ENCODE measurements at regions not wholly inside any gene's neighbourhood (a gene's known extent, or its start where the extent isn't known, plus 50 kb on each side); places are given as distances from the start of the nearest gene placed in this dataset.

DNA sequence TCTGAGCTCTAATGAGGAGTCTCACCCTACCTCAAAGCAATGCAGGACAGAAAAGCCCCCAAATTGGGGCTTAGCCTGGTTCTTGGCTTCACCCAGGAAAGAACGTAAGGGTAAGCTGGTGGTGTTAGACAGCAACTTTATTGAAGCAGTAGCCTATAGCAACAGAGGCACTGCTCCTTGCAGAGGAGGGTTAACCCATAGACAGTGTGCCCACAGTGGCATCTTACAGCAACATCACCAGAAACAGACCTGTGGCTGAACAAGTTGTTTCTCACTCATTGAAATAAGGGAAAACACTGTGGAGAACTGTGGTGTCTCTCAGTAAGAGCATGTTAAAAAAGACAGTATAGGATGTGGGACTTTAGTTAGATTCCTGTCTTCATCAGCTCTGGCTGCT lies 80.4 kb upstream of the SPTLC3 start:
- Mint-ChIP-seq H3K4me1 (peaks cover 27% of the 10 kb centered on the region), H3K27me3 (ENCODE audit: insufficient read depth, low read depth) (peaks cover 2% of the 10 kb centered on the region), H3K9me3 (no peaks in the 10 kb centered on the region), H3K27ac (no peak overlapping the region), H3K36me3 (no peaks in the 10 kb centered on the region), H3K4me3 (no peak overlapping the region)
- H3F3A ChIP-seq (ENCODE audit: low read depth) = peaks cover 13% of the 10 kb centered on the region
- H3K27ac ChIP-seq = no peak overlapping the region
- no peaks in the 10 kb centered on the region for H3K27me3 ChIP-seq
- H4K20me1 ChIP-seq (ENCODE audit: low read depth) = no peaks in the 10 kb centered on the region
- no peaks in the 10 kb centered on the region for H3K79me2 ChIP-seq (ENCODE audit: low read depth)
- H3K4me2 ChIP-seq = no peak overlapping the region
- DNase-seq (ENCODE audit: low spot score) = no peak
- no peak overlapping the region for H3K4me3 ChIP-seq
- no peak overlapping the region for H3K9ac ChIP-seq
- H3K9me3 ChIP-seq (ENCODE audit: low read depth) = no peaks in the 10 kb centered on the region
- no peaks in the 10 kb centered on the region for H3K36me3 ChIP-seq
- TF ChIP-seq, protein P1, sequence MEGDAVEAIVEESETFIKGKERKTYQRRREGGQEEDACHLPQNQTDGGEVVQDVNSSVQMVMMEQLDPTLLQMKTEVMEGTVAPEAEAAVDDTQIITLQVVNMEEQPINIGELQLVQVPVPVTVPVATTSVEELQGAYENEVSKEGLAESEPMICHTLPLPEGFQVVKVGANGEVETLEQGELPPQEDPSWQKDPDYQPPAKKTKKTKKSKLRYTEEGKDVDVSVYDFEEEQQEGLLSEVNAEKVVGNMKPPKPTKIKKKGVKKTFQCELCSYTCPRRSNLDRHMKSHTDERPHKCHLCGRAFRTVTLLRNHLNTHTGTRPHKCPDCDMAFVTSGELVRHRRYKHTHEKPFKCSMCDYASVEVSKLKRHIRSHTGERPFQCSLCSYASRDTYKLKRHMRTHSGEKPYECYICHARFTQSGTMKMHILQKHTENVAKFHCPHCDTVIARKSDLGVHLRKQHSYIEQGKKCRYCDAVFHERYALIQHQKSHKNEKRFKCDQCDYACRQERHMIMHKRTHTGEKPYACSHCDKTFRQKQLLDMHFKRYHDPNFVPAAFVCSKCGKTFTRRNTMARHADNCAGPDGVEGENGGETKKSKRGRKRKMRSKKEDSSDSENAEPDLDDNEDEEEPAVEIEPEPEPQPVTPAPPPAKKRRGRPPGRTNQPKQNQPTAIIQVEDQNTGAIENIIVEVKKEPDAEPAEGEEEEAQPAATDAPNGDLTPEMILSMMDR (IDR thresholded peaks at IDR 0.05) = no peak
- TF ChIP-seq EZH2phosphoT487 (IDR thresholded peaks at IDR 0.05) (no peak), EZH2 (IDR thresholded peaks at IDR 0.05) (no peak)
- H2AFZ ChIP-seq (replicated peaks) = no peak overlapping the region
- H3K4me1 ChIP-seq = peaks cover 15% of the 10 kb centered on the region

DNA sequence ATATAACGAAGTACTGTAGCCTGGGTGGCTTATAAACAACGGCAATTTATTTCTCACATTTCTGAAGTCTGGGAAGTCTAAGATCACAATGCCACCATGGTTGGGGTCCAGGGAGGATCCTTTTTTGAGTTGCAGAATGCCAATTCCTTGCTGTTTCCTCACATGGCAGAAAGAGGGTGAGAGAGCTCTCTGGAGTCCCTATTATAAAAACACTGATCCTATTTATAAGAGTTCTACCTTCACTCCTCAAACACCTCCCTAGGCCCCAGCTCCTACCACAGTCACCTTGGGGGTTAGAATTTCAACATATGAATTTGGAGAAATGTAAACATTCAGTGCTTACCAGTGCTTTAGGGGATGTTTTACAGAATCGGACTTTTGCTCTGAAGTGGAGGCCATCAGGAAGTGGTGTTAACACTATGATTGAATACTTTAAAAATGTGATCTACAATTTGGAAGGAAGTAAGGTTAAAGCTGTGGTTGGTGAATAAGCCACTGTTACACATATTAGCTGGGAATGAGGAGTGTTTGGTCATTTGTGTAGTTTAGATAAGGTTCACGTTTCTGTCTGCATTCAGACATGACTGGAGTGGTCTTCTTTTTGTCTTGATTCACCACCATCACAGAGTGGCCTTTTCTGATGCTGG lies 79.9 kb upstream of the SPTLC3 start:
- H3K4me2 ChIP-seq = no peak overlapping the region
- H3K79me2 ChIP-seq (ENCODE audit: low read depth) = no peaks in the 10 kb centered on the region
- Mint-ChIP-seq H3K27ac (no peak overlapping the region), H3K4me3 (no peak overlapping the region), H3K27me3 (ENCODE audit: insufficient read depth, low read depth) (peaks cover 2% of the 10 kb centered on the region), H3K4me1 (peaks cover 27% of the 10 kb centered on the region), H3K36me3 (no peaks in the 10 kb centered on the region), H3K9me3 (no peaks in the 10 kb centered on the region)
- peaks cover 11% of the 10 kb centered on the region for H3K4me1 ChIP-seq
- no peaks in the 10 kb centered on the region for H3K9me3 ChIP-seq (ENCODE audit: low read depth)
- no peak overlapping the region for H3K4me3 ChIP-seq
- peaks cover 10% of the 10 kb centered on the region for H3F3A ChIP-seq (ENCODE audit: low read depth)
- no peak overlapping the region for H2AFZ ChIP-seq (replicated peaks)
- H3K27me3 ChIP-seq = no peaks in the 10 kb centered on the region
- TF ChIP-seq EZH2 (IDR thresholded peaks at IDR 0.05) (no peak), EZH2phosphoT487 (IDR thresholded peaks at IDR 0.05) (no peak)
- TF ChIP-seq, protein P1 (IDR thresholded peaks at IDR 0.05) = no peak
- H3K9ac ChIP-seq = no peak overlapping the region
- H4K20me1 ChIP-seq (ENCODE audit: low read depth) = no peaks in the 10 kb centered on the region
- no peak for DNase-seq (ENCODE audit: low spot score)
- no peak overlapping the region for H3K27ac ChIP-seq
- no peaks in the 10 kb centered on the region for H3K36me3 ChIP-seq

DNA sequence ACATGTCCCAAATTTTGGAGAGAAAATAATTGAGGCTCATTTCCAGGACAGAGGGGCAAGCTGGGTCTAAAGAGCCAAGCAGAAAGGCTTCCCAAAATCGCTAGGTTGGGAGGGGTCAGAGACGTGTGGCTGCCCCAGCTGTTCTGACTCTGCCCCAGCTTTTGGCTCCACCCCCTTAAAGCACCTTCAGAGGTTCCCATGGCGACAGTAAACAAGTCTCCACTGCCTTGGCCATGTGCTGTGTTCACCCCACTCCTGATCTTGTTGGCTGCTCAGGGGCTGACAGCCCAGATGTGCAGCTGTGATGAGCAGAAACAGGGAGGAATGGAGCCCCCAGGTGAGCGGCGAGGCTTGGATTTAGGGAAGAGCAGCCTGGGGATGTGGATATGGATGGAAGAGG lies 72.8 kb upstream of the SPTLC3 start:
- Mint-ChIP-seq H3K27ac (no peak overlapping the region), H3K4me3 (no peak overlapping the region), H3K9me3 (no peaks in the 10 kb centered on the region), H3K4me1 (no peaks in the 10 kb centered on the region), H3K27me3 (ENCODE audit: insufficient read depth, low read depth) (no peaks in the 10 kb centered on the region), H3K36me3 (no peaks in the 10 kb centered on the region)
- H4K20me1 ChIP-seq (ENCODE audit: low read depth) = no peaks in the 10 kb centered on the region
- H3K9me3 ChIP-seq (ENCODE audit: low read depth) = no peaks in the 10 kb centered on the region
- H3K36me3 ChIP-seq = no peaks in the 10 kb centered on the region
- no peak overlapping the region for H3K4me2 ChIP-seq
- H3K79me2 ChIP-seq (ENCODE audit: low read depth) = no peaks in the 10 kb centered on the region
- no peaks in the 10 kb centered on the region for H3K4me1 ChIP-seq
- no peak overlapping the region for H3K9ac ChIP-seq
- no peaks in the 10 kb centered on the region for H3F3A ChIP-seq (ENCODE audit: low read depth)
- TF ChIP-seq EZH2phosphoT487 (IDR thresholded peaks at IDR 0.05) (no peak), EZH2 (IDR thresholded peaks at IDR 0.05) (no peak)
- TF ChIP-seq, protein P1 (IDR thresholded peaks at IDR 0.05) = no peak
- no peak for DNase-seq (ENCODE audit: low spot score)
- H2AFZ ChIP-seq (replicated peaks) = no peak overlapping the region
- no peak overlapping the region for H3K27ac ChIP-seq
- no peaks in the 10 kb centered on the region for H3K27me3 ChIP-seq
- no peak overlapping the region for H3K4me3 ChIP-seq
